ENCODE measurements at regions not wholly inside any gene's neighbourhood (a gene's known extent, or its start where the extent isn't known, plus 50 kb on each side); places are given as distances from the start of the nearest gene placed in this dataset.

GRCh38 chr2:15720561-15721307 is 129.1 kb downstream of the DDX1 start:
- TF ChIP-seq CREB5 (CRISPR knock-in tag; IDR thresholded peaks at IDR 0.05; ENCODE audit: low read depth): no peak
- TF ChIP-seq SNAI2 (CRISPR knock-in tag; IDR thresholded peaks at IDR 0.05): no peak
- TF ChIP-seq, protein P1, sequence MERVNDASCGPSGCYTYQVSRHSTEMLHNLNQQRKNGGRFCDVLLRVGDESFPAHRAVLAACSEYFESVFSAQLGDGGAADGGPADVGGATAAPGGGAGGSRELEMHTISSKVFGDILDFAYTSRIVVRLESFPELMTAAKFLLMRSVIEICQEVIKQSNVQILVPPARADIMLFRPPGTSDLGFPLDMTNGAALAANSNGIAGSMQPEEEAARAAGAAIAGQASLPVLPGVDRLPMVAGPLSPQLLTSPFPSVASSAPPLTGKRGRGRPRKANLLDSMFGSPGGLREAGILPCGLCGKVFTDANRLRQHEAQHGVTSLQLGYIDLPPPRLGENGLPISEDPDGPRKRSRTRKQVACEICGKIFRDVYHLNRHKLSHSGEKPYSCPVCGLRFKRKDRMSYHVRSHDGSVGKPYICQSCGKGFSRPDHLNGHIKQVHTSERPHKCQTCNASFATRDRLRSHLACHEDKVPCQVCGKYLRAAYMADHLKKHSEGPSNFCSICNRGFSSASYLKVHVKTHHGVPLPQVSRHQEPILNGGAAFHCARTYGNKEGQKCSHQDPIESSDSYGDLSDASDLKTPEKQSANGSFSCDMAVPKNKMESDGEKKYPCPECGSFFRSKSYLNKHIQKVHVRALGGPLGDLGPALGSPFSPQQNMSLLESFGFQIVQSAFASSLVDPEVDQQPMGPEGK (CRISPR knock-in tag; IDR thresholded peaks at IDR 0.05; ENCODE audit: borderline replicate concordance): no peak
- TF ChIP-seq ESRRG (CRISPR knock-in tag; IDR thresholded peaks at IDR 0.05): no peak
- no peak for TF ChIP-seq ZFP30 (CRISPR knock-in tag; IDR thresholded peaks at IDR 0.05)
- no peak for TF ChIP-seq BACH2 (CRISPR knock-in tag; IDR thresholded peaks at IDR 0.05; ENCODE audit: borderline replicate concordance)
- no peak for TF ChIP-seq RARB (CRISPR knock-in tag; IDR thresholded peaks at IDR 0.05)
- no peak for TF ChIP-seq ZFP3 (CRISPR knock-in tag; IDR thresholded peaks at IDR 0.05)
- no peak for TF ChIP-seq POU6F1 (CRISPR knock-in tag; IDR thresholded peaks at IDR 0.05; ENCODE audit: borderline replicate concordance, low read depth)
- no peak for TF ChIP-seq TOX (CRISPR knock-in tag; IDR thresholded peaks at IDR 0.05; ENCODE audit: borderline replicate concordance)
- no peak for TF ChIP-seq TSHZ2 (CRISPR knock-in tag; IDR thresholded peaks at IDR 0.05)
- no peak for TF ChIP-seq CSRNP3 (CRISPR knock-in tag; IDR thresholded peaks at IDR 0.05)
- TF ChIP-seq ZNF8 (CRISPR knock-in tag; IDR thresholded peaks at IDR 0.05): no peak
